Stimulated activated CD4-positive, alpha-beta T cell treated with anti-CD3 and anti-CD28 coated beads, Interleukin-1b, Interleukin-23, amount 100 ng/mL, for 24 hours (primary cell): ENCODE measurements at regions not wholly inside any gene's neighbourhood (a gene's known extent, or its start where the extent isn't known, plus 50 kb on each side); places are given as distances from the start of the nearest gene placed in this dataset.

Experiments used
- DNase-seq, 4 experiments: peaks; one replicate each; pipeline ENCODE4 v3.0.0-alpha.2; 2020; ENCODE audit warnings: low read depth in 4 of 4, low spot score in 1 of 4

- no peak for DNase-seq
Observed at GRCh38 chr6:119575721-119576120, 226.2 kb upstream of the MAN1A1 start.

DNA sequence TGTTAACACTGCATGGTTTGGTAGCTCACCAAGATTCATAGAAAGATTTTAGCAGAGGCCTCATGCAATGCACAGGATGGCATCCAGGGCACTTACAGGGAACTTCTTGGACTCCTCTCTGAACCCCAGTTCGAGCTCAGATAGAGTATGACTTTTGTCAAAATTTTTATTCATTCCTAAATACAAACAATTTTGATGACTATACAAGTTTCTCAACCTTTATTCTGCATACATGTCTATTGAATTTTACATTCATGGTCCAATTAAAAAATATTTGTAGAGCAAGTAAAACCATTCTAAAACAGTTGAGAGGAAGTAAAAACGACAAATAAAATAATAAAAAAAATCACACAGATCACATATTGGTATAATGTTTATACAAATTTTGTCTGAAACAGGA, 219.0 kb upstream of the MAN1A1 start:
- DNase-seq = no peak

- DNase-seq = no peak
Observed at GRCh38 chr6:119566546-119567260, 217.1 kb upstream of the MAN1A1 start.

DNA sequence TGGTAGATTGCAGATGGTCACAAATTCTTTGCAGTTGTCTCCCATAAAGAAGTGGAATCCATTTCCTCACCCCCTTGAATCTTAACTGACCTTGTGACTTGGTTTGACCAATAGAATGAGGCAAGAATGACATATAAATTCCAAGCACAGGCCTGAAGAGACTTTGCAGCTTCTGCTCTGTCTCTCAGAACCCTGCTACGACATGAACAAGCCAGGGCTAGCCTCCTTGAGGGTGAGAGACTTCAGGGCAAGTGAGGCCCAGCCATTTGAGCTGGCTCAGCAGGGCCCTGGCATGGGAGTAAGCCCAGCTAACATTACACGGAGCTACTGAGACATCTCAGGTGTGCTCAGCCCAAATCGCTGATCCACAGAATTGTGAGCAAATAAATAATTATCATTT, 216.3 kb upstream of the MAN1A1 start:
- DNase-seq = no peak

GRCh38 chr6:119562168-119562567, 212.6 kb upstream of the MAN1A1 start:
- DNase-seq = no peak

- DNase-seq = no peak
Observed at GRCh38 chr6:119559586-119559985, 210.0 kb upstream of the MAN1A1 start.

- no peak for DNase-seq
Observed at GRCh38 chr6:119557239-119557638, 207.7 kb upstream of the MAN1A1 start.

GRCh38 chr6:119552021-119552420, 202.5 kb upstream of the MAN1A1 start:
- DNase-seq = no peak

DNA sequence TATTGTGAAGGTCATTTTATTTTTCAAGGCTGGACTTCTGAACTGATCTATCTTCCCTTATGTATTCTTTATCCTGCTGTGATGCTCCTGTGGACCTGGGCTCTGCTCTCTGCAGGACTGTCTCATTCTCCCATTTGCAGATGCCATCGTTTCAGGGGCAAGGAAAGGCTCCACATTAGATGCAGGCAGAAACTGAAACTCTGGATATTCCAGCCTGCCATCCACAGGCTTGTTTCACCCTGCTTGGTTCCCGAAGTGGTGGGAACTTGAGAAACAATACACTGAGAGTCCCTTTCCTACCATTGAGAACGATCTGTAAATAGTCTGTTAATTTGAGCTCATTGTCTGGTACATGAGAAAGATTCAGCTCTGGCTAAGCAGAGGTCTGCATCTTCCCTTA, 197.5 kb upstream of the MAN1A1 start:
- no peak for DNase-seq

DNA sequence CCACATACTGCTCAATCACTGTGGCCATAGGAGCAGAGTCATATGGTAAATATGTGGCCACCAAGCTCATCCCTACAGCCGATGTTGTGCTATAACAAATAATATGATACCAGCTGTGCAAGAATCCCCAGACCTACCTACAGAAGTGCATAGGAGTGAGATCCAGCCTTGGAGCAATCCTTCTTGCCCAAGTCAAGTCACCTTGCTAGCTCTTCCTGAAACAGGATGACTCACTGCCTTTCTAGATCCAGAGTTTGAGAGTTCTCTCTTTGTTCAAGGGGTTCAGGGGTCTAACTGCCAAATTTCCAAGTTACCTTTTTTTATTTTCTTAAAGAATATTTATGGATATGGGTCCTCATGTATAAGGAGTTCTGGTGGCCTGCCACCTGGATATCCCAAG, 195.7 kb upstream of the MAN1A1 start:
- no peak for DNase-seq

DNA sequence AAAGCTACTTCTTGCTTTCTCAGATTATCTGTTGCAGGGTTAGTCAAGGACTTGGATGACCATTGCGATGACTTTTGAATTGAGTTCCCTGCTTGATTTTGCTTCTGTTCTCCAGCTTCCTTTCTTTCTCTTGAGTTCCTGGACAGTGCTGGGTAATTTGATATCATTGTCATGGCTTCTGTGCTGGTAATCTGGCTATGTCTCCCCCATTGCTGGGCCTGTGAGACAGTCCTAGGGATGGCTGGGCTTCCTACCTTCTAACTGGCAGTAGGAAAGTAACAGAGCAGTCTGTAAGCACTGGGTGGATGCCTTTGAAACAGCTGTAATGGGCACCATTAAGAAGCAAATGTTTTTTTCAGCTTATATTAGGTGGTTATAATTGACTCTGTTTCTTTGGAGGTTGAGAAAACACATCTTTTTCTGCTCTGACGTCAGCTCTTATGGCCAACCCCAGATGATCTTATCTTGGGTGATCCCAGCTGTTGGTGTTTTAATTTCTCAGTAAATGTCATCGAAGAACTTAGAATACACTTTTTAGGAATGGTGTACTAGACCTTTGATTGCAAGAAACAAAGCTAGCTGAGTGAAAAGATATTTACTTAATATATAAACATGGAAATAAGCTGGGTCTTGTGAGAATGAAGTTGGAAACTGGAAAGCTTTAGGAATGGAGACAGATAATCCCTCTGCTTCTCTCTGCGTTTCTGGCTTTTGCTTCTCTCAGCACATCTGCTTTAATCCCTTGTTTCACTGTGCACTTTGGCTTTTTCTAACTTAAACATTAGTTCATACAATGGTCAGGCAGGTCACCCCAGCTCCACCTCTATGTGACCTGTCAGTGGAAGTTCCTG, 195.0 kb upstream of the MAN1A1 start:
- no peak for DNase-seq

DNA sequence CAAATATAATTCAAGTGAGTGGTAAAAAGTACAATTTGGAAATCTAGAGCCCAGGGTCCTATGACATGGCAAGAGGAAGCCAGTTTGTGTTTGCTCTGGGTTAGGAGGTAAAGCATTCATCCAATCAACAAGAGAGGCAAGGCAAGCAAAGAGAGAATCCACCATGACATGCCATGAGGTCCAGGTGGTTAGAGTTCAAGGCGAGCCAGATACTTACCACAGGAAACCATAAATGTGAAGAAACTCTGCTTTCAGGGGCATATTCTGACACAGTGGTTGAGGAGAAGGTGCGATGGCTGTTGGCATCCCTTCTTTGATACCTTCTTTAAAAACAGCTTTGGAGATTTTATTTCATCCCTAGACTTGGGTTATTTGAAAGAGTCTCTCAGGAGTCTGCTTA, 193.8 kb upstream of the MAN1A1 start:
- DNase-seq = no peak

- DNase-seq = no peak
Observed at GRCh38 chr6:119542037-119542436, 192.5 kb upstream of the MAN1A1 start.

DNA sequence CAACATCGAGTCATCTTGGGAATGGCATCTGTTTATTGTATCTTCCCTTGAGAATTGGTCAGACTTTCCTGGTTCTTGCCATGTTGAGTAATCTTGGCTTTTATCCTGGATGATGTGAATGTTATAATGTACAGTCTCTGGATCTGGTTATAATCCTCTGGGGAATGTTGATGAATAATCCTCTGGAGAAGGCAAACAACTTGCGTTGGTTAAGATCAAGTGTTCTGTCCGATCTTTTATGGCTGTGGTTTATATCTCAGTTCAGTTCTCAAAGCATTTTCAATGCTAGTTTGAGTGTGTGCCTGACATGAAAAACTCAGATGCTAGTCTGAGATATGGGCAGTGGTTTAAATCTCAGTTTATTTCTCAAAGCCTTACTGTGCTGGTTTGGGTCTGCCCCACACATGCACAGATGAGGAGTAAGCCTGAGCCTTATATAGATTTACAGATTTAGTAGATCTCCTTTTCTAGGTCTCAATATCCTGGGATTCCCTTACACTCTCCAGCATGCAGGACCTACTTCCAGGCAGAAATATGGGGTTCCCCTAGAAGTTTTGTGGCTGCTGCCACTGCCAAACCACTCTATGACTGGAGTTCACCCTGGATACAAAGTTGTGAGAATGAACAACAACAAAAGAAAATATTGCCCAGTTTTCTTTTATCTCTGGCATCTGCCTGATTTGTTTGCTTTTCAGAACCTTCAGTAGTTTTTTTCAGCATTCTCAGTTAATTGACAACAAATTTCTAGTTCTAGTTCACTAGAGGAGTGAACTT, 191.8 kb upstream of the MAN1A1 start:
- no peak for DNase-seq

GRCh38 chr6:119540417-119540816, 190.9 kb upstream of the MAN1A1 start:
- no peak for DNase-seq

GRCh38 chr6:119539066-119539746, 189.6 kb upstream of the MAN1A1 start:
- DNase-seq = no peak

DNA sequence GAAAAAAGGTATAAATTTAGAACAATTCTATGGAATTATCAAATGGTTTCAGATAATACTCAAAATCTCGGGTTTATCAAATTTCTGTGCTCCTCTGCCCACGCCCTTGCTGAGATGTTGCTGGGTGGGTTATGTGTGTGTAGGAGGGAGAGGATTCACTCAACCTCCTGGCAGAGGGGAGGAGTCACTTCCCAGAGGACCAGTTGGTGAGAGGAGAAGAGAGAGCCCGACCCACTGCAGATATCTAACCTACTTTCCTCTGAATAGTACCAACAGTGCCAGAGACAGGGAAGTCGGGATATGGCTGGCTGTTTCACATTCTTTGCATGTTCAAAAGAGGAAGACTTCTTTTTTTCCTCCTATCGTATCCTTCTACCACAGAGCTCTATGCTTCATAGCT, 187.1 kb upstream of the MAN1A1 start:
- DNase-seq = no peak

DNA sequence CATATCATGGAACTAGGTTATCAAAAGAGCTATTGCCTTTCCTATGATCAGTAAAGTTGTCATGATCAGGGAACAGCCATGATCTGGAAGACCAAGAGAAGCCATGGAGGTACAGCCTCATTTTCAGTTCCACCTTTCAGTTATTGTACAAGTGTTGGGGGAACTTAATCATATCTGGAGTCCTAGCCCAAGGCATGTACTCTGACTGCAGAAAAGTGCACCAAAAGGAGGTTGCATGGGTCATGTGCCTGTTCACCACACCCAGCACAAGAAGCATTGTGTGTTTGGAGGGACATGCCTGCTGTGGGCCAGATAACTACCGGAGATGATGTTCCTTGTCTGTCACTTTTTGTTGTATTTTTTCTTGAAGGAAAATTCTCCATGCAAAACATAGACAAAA, 185.8 kb upstream of the MAN1A1 start:
- no peak for DNase-seq

DNA sequence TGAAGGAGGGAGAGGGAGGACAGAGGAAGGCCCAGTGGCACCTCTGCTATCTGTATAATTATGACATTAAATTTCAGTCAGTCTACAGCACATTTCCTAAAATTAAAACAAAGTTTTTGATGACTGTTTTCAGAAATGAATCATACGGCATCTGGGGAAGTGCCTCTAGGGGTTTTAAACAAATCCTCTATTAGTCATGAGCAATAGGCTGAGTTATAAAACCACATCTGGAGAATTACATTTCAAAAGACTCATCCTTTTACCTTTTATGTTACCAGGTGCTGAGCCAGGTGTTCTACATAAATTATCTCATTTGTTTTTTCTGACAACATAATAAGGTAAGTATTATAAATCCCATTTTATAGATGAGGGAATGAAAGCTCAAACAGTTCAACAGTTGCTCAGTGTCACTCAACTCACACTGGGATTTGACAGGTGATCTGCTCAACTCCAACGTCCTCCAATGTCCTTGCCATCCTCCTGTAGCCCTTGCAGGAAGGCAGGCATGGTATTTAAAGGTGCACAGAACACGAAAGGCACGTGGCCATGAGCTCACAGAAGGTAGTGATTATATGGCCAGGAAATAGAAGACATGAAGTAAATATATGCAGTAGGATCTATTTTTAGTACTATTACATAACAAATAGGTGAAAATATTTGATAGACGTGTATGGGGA, 184.2 kb upstream of the MAN1A1 start:
- DNase-seq = no peak

DNA sequence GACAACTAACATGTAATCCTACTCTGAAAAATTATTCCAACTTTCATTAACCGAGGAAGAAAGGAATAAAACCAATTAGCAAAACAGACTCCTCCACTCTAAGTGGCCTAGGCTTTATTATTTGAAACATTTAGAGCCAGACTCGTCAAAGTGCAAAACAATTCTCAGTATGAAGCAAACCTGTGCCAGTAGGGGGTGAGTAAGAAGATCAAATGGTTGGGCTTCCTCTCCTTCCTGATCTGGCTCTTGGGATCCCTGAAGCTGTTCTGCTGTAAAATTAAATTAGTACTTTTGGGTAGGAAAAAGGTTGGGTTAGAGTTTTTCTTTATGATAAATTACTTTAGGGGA, 177.6 kb upstream of the MAN1A1 start:
- no peak for DNase-seq
